ENCODE measurements at regions not wholly inside any gene's neighbourhood (a gene's known extent, or its start where the extent isn't known, plus 50 kb on each side); places are given as distances from the start of the nearest gene placed in this dataset.

DNA sequence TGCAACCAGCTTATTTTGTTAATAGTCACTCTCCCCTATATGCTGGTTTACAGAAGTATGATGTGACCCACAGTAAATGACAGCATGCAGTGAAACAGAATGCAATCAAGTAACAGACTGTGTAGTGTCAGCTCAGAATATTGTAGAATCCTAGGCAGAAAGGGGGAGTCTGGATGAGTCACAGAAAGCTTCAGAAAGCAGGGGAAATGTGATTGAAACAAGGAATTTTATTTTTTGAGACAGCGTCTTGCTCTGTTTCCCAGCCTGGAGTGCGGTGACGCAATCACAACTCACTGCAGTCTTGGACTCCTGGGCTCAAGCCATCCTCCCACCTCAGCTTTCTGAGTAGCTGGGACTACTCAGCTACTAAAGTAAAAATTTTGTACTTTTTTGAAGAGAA is 188.3 kb upstream of the FOXN2 start:
- DNase-seq (ENCODE audit: low read depth, low spot score) (no peak), ATAC-seq (no peak)
- Histone ChIP-seq H3K36me3 (ENCODE audit: control insufficient read depth in 1 of 2, insufficient read depth in 2 of 2, low read length in 2 of 2) (no peaks in the 10 kb centered on the region), H3K9ac (ENCODE audit: low read length) (no peak overlapping the region), H4K20me1 (ENCODE audit: insufficient read depth) (no peaks in the 10 kb centered on the region), H3K79me2 (ENCODE audit: insufficient read depth, low read length) (no peaks in the 10 kb centered on the region), H3K9me3 (ENCODE audit: control insufficient read depth in 1 of 2, insufficient read depth in 1 of 2, low read depth in 1 of 2, low read length in 2 of 2) (no peaks in the 10 kb centered on the region), H3K27me3 (ENCODE audit: insufficient read depth, low read length) (no peaks in the 10 kb centered on the region), H3K4me3 (replicated peaks in 1 of 2; ENCODE audit: low read depth in 1 of 2, low read length in 2 of 2) (no peak overlapping the region), H3K27ac (ENCODE audit: low read depth, low read length) (no peak overlapping the region), H3K4me1 (ENCODE audit: control insufficient read depth in 1 of 2, insufficient read depth in 2 of 2, low read length in 2 of 2) (no peaks in the 10 kb centered on the region), H3K9me2 (ENCODE audit: insufficient read depth) (no peaks in the 10 kb centered on the region), H2AFZ (ENCODE audit: low read depth, low read length, poor library complexity, severe bottlenecking) (no peak overlapping the region), H3K4me2 (ENCODE audit: low read length) (no peak overlapping the region)
- ChIA-PET RAD21 (ENCODE audit: low non-redundant PET in 1 of 2, low total read pairs in 2 of 2, uncharacterized antibody in 2 of 2, unreplicated experiment in 2 of 2) (no interaction called here), CTCF (no interaction called here), POLR2A (no interaction called here)
- intact Hi-C loops (cut with micrococcal nuclease) = no loop called here
- TF ChIP-seq ZNF274 (IDR thresholded peaks at IDR 0.05; ENCODE audit: low read depth, low read length) = no peak
- no TSS peak for BruUV-seq (replicated peaks)

DNA sequence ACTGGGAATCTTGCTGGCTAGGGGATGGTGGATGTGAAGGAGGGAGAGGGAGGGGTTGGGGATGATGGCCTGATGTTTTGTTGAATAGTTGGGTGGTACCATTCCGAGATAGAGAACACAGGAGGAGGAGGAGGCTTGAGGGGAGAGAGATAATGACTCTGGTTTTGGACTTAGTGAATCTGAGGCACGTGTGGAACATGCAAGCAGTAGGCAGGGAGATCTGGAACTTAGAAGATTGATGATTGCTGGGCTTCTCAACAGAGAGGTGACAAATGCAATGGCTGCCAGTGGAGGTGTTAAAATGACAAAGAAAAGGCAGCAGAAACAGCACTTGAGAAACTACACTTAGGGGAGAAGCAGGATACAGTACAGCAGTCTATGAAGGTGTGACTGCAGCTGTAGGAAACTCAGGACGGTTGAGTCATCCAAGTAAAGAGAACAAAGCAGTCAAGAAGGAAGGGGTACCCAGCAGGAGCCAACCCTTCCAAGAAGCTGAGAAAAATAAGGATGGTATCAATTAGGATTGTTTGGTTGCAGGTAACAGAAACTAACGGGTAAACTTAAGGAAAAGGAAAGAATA is 186.8 kb upstream of the FOXN2 start:
- H2AFZ ChIP-seq (ENCODE audit: low read depth, low read length, poor library complexity, severe bottlenecking) = no peak overlapping the region
- no peaks in the 10 kb centered on the region for H3K36me3 ChIP-seq (ENCODE audit: control insufficient read depth in 1 of 2, insufficient read depth in 2 of 2, low read length in 2 of 2)
- no peaks in the 10 kb centered on the region for H3K4me1 ChIP-seq (ENCODE audit: control insufficient read depth in 1 of 2, insufficient read depth in 2 of 2, low read length in 2 of 2)
- DNase-seq (ENCODE audit: low read depth, low spot score) = no peak
- no peaks in the 10 kb centered on the region for H3K79me2 ChIP-seq (ENCODE audit: insufficient read depth, low read length)
- no peaks in the 10 kb centered on the region for H3K27me3 ChIP-seq (ENCODE audit: insufficient read depth, low read length)
- no peak overlapping the region for H3K9ac ChIP-seq (ENCODE audit: low read length)
- CTCF ChIA-PET = no interaction called here
- no peak overlapping the region for H3K4me3 ChIP-seq (replicated peaks in 1 of 2; ENCODE audit: low read depth in 1 of 2, low read length in 2 of 2)
- H3K4me2 ChIP-seq (ENCODE audit: low read length) = no peak overlapping the region
- H3K27ac ChIP-seq (ENCODE audit: low read depth, low read length) = no peak overlapping the region
- no peaks in the 10 kb centered on the region for H3K9me3 ChIP-seq (ENCODE audit: control insufficient read depth in 1 of 2, insufficient read depth in 1 of 2, low read depth in 1 of 2, low read length in 2 of 2)
- RAD21 ChIA-PET (ENCODE audit: low non-redundant PET in 1 of 2, low total read pairs in 2 of 2, uncharacterized antibody in 2 of 2, unreplicated experiment in 2 of 2) = no interaction called here
- POLR2A ChIA-PET = no interaction called here
- TF ChIP-seq CEBPB (IDR thresholded peaks at IDR 0.05; ENCODE audit: low read depth) (no peak), JUND (IDR thresholded peaks at IDR 0.05) (no peak), EGR1 (IDR thresholded peaks at IDR 0.05; ENCODE audit: low read depth) (no peak), SIN3A (IDR thresholded peaks at IDR 0.05; ENCODE audit: low read depth) (no peak), FOSL1 (IDR thresholded peaks at IDR 0.05; ENCODE audit: low read depth) (no peak), CBX3 (IDR thresholded peaks at IDR 0.05; ENCODE audit: low read depth) (no peak), SRF (IDR thresholded peaks at IDR 0.05; ENCODE audit: low read depth) (no peak), EZH2phosphoT487 (IDR thresholded peaks at IDR 0.05; ENCODE audit: borderline replicate concordance) (no peak), TCF7L2 (IDR thresholded peaks at IDR 0.05; ENCODE audit: borderline replicate concordance, extremely low read depth, insufficient read depth, insufficient read length) (no peak), SP1 (IDR thresholded peaks at IDR 0.05; ENCODE audit: low read depth) (no peak), POLR2AphosphoS5 (IDR thresholded peaks at IDR 0.05; ENCODE audit: low read depth, low read length) (no peak), POLR2A (IDR thresholded peaks at IDR 0.05; ENCODE audit: borderline replicate concordance, extremely low read depth, insufficient read depth, insufficient read length) (no peak), ZFX (IDR thresholded peaks at IDR 0.05) (no peak), EZH2 (IDR thresholded peaks at IDR 0.05) (no peak), YY1 (IDR thresholded peaks at IDR 0.05; ENCODE audit: extremely low read depth, insufficient replicate concordance, low read depth, low read length) (no peak), ZNF274 (IDR thresholded peaks at IDR 0.05; ENCODE audit: low read depth, low read length) (no peak)
- TF ChIP-seq, protein P1, sequence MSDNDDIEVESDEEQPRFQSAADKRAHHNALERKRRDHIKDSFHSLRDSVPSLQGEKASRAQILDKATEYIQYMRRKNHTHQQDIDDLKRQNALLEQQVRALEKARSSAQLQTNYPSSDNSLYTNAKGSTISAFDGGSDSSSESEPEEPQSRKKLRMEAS (IDR thresholded peaks at IDR 0.05) = no peak
- TF ChIP-seq, protein P2, sequence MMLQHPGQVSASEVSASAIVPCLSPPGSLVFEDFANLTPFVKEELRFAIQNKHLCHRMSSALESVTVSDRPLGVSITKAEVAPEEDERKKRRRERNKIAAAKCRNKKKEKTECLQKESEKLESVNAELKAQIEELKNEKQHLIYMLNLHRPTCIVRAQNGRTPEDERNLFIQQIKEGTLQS (IDR thresholded peaks at IDR 0.05) = no peak
- H4K20me1 ChIP-seq (ENCODE audit: insufficient read depth) = no peaks in the 10 kb centered on the region
- intact Hi-C loops (cut with micrococcal nuclease) = no loop called here
- no peaks in the 10 kb centered on the region for H3K9me2 ChIP-seq (ENCODE audit: insufficient read depth)
- BruUV-seq (replicated peaks) = no TSS peak
- no peak for ATAC-seq
